Peyer's patch (tissue), 4 donors: ENCODE measurements at regions not wholly inside any gene's neighbourhood (a gene's known extent, or its start where the extent isn't known, plus 50 kb on each side); places are given as distances from the start of the nearest gene placed in this dataset.

Experiments
- CTCF ChIP-seq, 6 experiments: fragments of 450-650 bp in 4 of 6; fragments of 200-600 bp in 2 of 6; sonication (generic) in 1 of 6; IDR thresholded peaks; one replicate each; pipeline ENCODE4 v1.5.1; 2017 to 2019; ENCODE audit warnings: antibody characterized with exemption in 6 of 6, mild to moderate bottlenecking in 3 of 6, moderate library complexity in 1 of 6
- POLR2A ChIP-seq, 2 donors: fragments of 450-650 bp; IDR thresholded peaks; one replicate each; pipeline ENCODE4 v1.5.1; 2017; ENCODE audit warnings: antibody characterized with exemption in 2 of 2, mild to moderate bottlenecking in 2 of 2, moderate library complexity in 2 of 2

- TF ChIP-seq CTCF (IDR thresholded peaks at IDR 0.05) (no peak), POLR2A (IDR thresholded peaks at IDR 0.05) (no peak)
Measured at GRCh38 chr4:26050212-26050643, 136.2 kb downstream of the SMIM20 start.
